Neural cell (in vitro differentiated cells): ENCODE measurements at regions not wholly inside any gene's neighbourhood (a gene's known extent, or its start where the extent isn't known, plus 50 kb on each side); places are given as distances from the start of the nearest gene placed in this dataset.

Experiments
- H2AFZ ChIP-seq: fragments of 200-600, 300-800 bp; sonication (generic), shearing (Covaris generic); 2 replicates; pipeline ENCODE4 v1.6.0; 2014; ENCODE audit warnings: low read depth, mild to moderate bottlenecking, antibody characterized with exemption, low read length, moderate library complexity
- H3F3A ChIP-seq: fragments of 200-600 bp; shearing (Covaris generic); 2 replicates; pipeline ENCODE4 v1.6.1; 2016; ENCODE audit warnings: mild to moderate bottlenecking, moderate library complexity, mixed read lengths, antibody characterized with exemption, low read length; ENCODE audit not compliant: insufficient read depth, poor library complexity, severe bottlenecking
- H3K27ac ChIP-seq: fragments of 200-600, 300-800 bp; sonication (generic), shearing (Covaris generic); 2 replicates; pipeline ENCODE4 v1.5.1; 2014; ENCODE audit warnings: mild to moderate bottlenecking, low read length, moderate library complexity
- H3K27me3 ChIP-seq: fragments of 300-800, 200-600 bp; sonication (generic), shearing (Covaris generic); 2 replicates; pipeline ENCODE4 v1.6.0; 2014; ENCODE audit warnings: mild to moderate bottlenecking, low read depth, low read length, moderate library complexity; ENCODE audit not compliant: insufficient read depth
- H3K36me3 ChIP-seq: fragments of 300-800, 200-600 bp; sonication (generic), shearing (Covaris generic); 2 replicates; pipeline ENCODE4 v1.5.1; 2014; ENCODE audit warnings: mild to moderate bottlenecking, antibody characterized with exemption, low read length, moderate library complexity; ENCODE audit not compliant: insufficient read depth
- H3K4me2 ChIP-seq: fragments of 300-800, 200-600 bp; sonication (generic), shearing (Covaris generic); 2 replicates; pipeline ENCODE4 v1.6.0; 2014; ENCODE audit warnings: mild to moderate bottlenecking, low read length
- H3K4me3 ChIP-seq: fragments of 300-800, 200-600 bp; sonication (generic), shearing (Covaris generic); 2 replicates; pipeline ENCODE4 v1.5.1; 2014; ENCODE audit warnings: mild to moderate bottlenecking, low read length, moderate library complexity
- H3K79me2 ChIP-seq: fragments of 200-600 bp; shearing (Covaris generic); replicated peaks from 2 replicates; pipeline ENCODE4 v1.6.0; 2014; ENCODE audit warnings: mild to moderate bottlenecking, low read length, moderate library complexity; ENCODE audit not compliant: insufficient read depth
- H3K9ac ChIP-seq: fragments of 300-800, 200-600 bp; sonication (generic), shearing (Covaris generic); 2 replicates; pipeline ENCODE4 v1.6.1; 2016; ENCODE audit warnings: mild to moderate bottlenecking, low read length, mixed read lengths
- H3K9me2 ChIP-seq: fragments of 200-600 bp; shearing (Covaris generic); 2 replicates; pipeline ENCODE4 v1.6.1; 2016; ENCODE audit warnings: mild to moderate bottlenecking, low read length, mixed read lengths; ENCODE audit not compliant: insufficient read depth
- H3K9me3 ChIP-seq: fragments of 200-600, 300-800 bp; sonication (generic), shearing (Covaris generic); 2 replicates; pipeline ENCODE4 v1.6.1; 2016; ENCODE audit warnings: mild to moderate bottlenecking, mixed run types, low read length, moderate library complexity, mixed read lengths
- H4K20me1 ChIP-seq: fragments of 200-600 bp; shearing (Covaris generic); 2 replicates; pipeline ENCODE4 v1.6.1; 2016; ENCODE audit warnings: mild to moderate bottlenecking, mixed run types; ENCODE audit not compliant: insufficient read depth
- CTCF ChIP-seq: fragments of 450-650 bp; IDR thresholded peaks from 2 replicates; pipeline ENCODE4 v1.5.1; 2014; ENCODE audit warnings: antibody characterized with exemption, mild to moderate bottlenecking, moderate library complexity; ENCODE audit not compliant: poor library complexity, severe bottlenecking
- EP300 ChIP-seq: fragments of 450-650 bp; conservative IDR thresholded peaks from 2 replicates; pipeline ENCODE4 v1.6.1; 2014; ENCODE audit warnings: antibody characterized with exemption, mild to moderate bottlenecking, moderate library complexity; ENCODE audit not compliant: poor library complexity, severe bottlenecking
- EZH2 ChIP-seq: fragments of 200-600, 300-800 bp; shearing (Covaris generic), sonication (generic); IDR thresholded peaks from 2 replicates; pipeline ENCODE4 v1.6.1; 2014; ENCODE audit warnings: antibody characterized with exemption, low read length, borderline replicate concordance, mild to moderate bottlenecking; ENCODE audit not compliant: insufficient read depth, poor library complexity, severe bottlenecking
- MXI1 ChIP-seq: fragments of 450-650 bp; conservative IDR thresholded peaks from 2 replicates; pipeline ENCODE4 v1.6.1; 2014; ENCODE audit warnings: antibody characterized with exemption, mild to moderate bottlenecking; ENCODE audit not compliant: poor library complexity, severe bottlenecking
- POLR2AphosphoS5 ChIP-seq: IDR thresholded peaks from 2 replicates; pipeline ENCODE4 v1.6.1; 2012
- RAD21 ChIP-seq: fragments of 450-650 bp; conservative IDR thresholded peaks from 2 replicates; pipeline ENCODE4 v1.6.1; 2014; ENCODE audit warnings: antibody characterized with exemption, mild to moderate bottlenecking, moderate library complexity
- REST ChIP-seq: IDR thresholded peaks from 2 replicates; pipeline ENCODE4 v1.6.1; 2012; ENCODE audit warnings: borderline replicate concordance
- SMC3 ChIP-seq: fragments of 450-650 bp; conservative IDR thresholded peaks from 2 replicates; pipeline ENCODE4 v1.6.1; 2014; ENCODE audit warnings: antibody characterized with exemption, mild to moderate bottlenecking, moderate library complexity; ENCODE audit not compliant: poor library complexity
- TAF1 ChIP-seq: IDR thresholded peaks from 2 replicates; pipeline ENCODE4 v1.6.1; 2012; ENCODE audit warnings: low read depth

GRCh38 chr4:104571341-104571740 lies 76.6 kb upstream of the CXXC4 start:
- TF ChIP-seq EP300 (no peak), SMC3 (no peak), CTCF (no peak), POLR2AphosphoS5 (no peak), MXI1 (no peak), TAF1 (no peak)
- Histone ChIP-seq H4K20me1 (no peaks in the 10 kb centered on the region), H3K36me3 (no peaks in the 10 kb centered on the region), H3K27me3 (no peaks in the 10 kb centered on the region), H3K4me2 (no peak overlapping the region), H2AFZ (no peak overlapping the region), H3K9me3 (no peaks in the 10 kb centered on the region), H3K4me3 (no peak overlapping the region), H3K27ac (no peak overlapping the region), H3F3A (no peaks in the 10 kb centered on the region), H3K9ac (no peak overlapping the region), H3K9me2 (no peaks in the 10 kb centered on the region), H3K79me2 (no peaks in the 10 kb centered on the region)

- no peaks in the 10 kb centered on the region for H3K36me3 ChIP-seq
- no peak overlapping the region for H2AFZ ChIP-seq
- H3K27me3 ChIP-seq = no peaks in the 10 kb centered on the region
- no peaks in the 10 kb centered on the region for H3K9me3 ChIP-seq
- H4K20me1 ChIP-seq = no peaks in the 10 kb centered on the region
- no peak overlapping the region for H3K9ac ChIP-seq
- no peaks in the 10 kb centered on the region for H3K9me2 ChIP-seq
- no peaks in the 10 kb centered on the region for H3K79me2 ChIP-seq
- TF ChIP-seq RAD21 (no peak), POLR2AphosphoS5 (no peak), REST (no peak), EP300 (no peak), TAF1 (no peak), EZH2 (no peak), CTCF (no peak), SMC3 (no peak), MXI1 (no peak)
- H3K4me3 ChIP-seq = no peak overlapping the region
- H3K4me2 ChIP-seq = no peak overlapping the region
- H3K27ac ChIP-seq = no peak overlapping the region
- no peaks in the 10 kb centered on the region for H3F3A ChIP-seq
Measured at GRCh38 chr4:104574371-104574770, 79.7 kb upstream of the CXXC4 start.
